ENCODE measurements at regions not wholly inside any gene's neighbourhood (a gene's known extent, or its start where the extent isn't known, plus 50 kb on each side); places are given as distances from the start of the nearest gene placed in this dataset.
"Not testable (repeated sequence)": the region's sequence is repeated elsewhere in the genome, so short reads cannot be mapped to it uniquely, and the experiment has no call there.

- not testable (repeated sequence) for DNase-seq (ENCODE audit: low read depth in 3 of 3)
These were observed 447.3 kb downstream of the RSL24D1 start for GRCh38 chr15:54749461-54749860.

- DNase-seq (ENCODE audit: low read depth in 3 of 3): no peak
These were observed 474.3 kb downstream of the RSL24D1 start for GRCh38 chr15:54722342-54722986.

GRCh38 chr15:54719325-54719724 lies 477.4 kb downstream of the RSL24D1 start:
- DNase-seq (ENCODE audit: low read depth in 3 of 3): no peak

- DNase-seq (ENCODE audit: low read depth in 3 of 3): no peak
These were observed 488.7 kb downstream of the RSL24D1 start for GRCh38 chr15:54707805-54708752.

GRCh38 chr15:54687628-54688027 lies 509.1 kb downstream of the RSL24D1 start:
- DNase-seq (ENCODE audit: low read depth in 3 of 3): no peak
